Activated T-cell treated with anti-CD3 and anti-CD28 coated beads, Interleukin-2, amount 50 U/mL, for 4 hours (primary cell): ENCODE measurements at regions not wholly inside any gene's neighbourhood (a gene's known extent, or its start where the extent isn't known, plus 50 kb on each side); places are given as distances from the start of the nearest gene placed in this dataset.

Source experiments
- ATAC-seq, 2 donors: fragments of 200-7000 bp; cut with Tn5 transposase; one replicate each; pipeline ENCODE4 v1.10.0; 2021
- DNase-seq: peaks from one replicate; pipeline ENCODE4 v3.0.0-alpha.2; 2020
- H3K27me3 Mint-ChIP-seq: one replicate; pipeline ENCODE4 v1.8.0; 2021; ENCODE audit warnings: low read depth, mixed read lengths
- H3K36me3 Mint-ChIP-seq: one replicate; pipeline ENCODE4 v1.8.0; 2022; ENCODE audit warnings: mixed read lengths; ENCODE audit not compliant: insufficient read depth
- H3K4me1 Mint-ChIP-seq: one replicate; pipeline ENCODE4 v1.8.0; 2021; ENCODE audit warnings: low read depth, mixed read lengths
- H3K4me3 Mint-ChIP-seq: one replicate; pipeline ENCODE4 v1.8.0; 2021; ENCODE audit warnings: mild to moderate bottlenecking, moderate library complexity, mixed read lengths
- H3K9me3 Mint-ChIP-seq: one replicate; pipeline ENCODE4 v1.8.0; 2021; ENCODE audit warnings: mixed read lengths

GRCh38 chr6:14371530-14371929 is 254.0 kb downstream of the CD83 start:
- peaks cover 26% of the 10 kb centered on the region for H3K4me1 Mint-ChIP-seq
- H3K9me3 Mint-ChIP-seq, result no peaks in the 10 kb centered on the region
- H3K4me3 Mint-ChIP-seq, result peak overlapping the region; percentile 33
- no peak for DNase-seq
- no peaks in the 10 kb centered on the region for H3K36me3 Mint-ChIP-seq
- ATAC-seq, result peak; percentile 27 to 54
- no peaks in the 10 kb centered on the region for H3K27me3 Mint-ChIP-seq

- no peak overlapping the region for H3K4me3 Mint-ChIP-seq
- no peaks in the 10 kb centered on the region for H3K9me3 Mint-ChIP-seq
- no peaks in the 10 kb centered on the region for H3K36me3 Mint-ChIP-seq
- DNase-seq, result no peak
- peak; percentile 10 to 23 for ATAC-seq
- H3K27me3 Mint-ChIP-seq, result no peaks in the 10 kb centered on the region
- H3K4me1 Mint-ChIP-seq, result peaks cover 26% of the 10 kb centered on the region
Measured at GRCh38 chr6:14372734-14373489, 255.3 kb downstream of the CD83 start.

- Mint-ChIP-seq H3K9me3 (no peaks in the 10 kb centered on the region), H3K27me3 (no peaks in the 10 kb centered on the region), H3K4me1 (peaks cover 26% of the 10 kb centered on the region), H3K4me3 (no peak overlapping the region), H3K36me3 (no peaks in the 10 kb centered on the region)
- DNase-seq (no peak), ATAC-seq (no peak)
Measured at GRCh38 chr6:14373648-14374437, 256.3 kb downstream of the CD83 start.

- no peak for ATAC-seq
- Mint-ChIP-seq H3K4me1 (peaks cover 26% of the 10 kb centered on the region), H3K36me3 (no peaks in the 10 kb centered on the region), H3K27me3 (no peaks in the 10 kb centered on the region), H3K9me3 (no peaks in the 10 kb centered on the region), H3K4me3 (no peak overlapping the region)
- no peak for DNase-seq
Measured at GRCh38 chr6:14375930-14376329, 258.4 kb downstream of the CD83 start.

- H3K36me3 Mint-ChIP-seq, result no peaks in the 10 kb centered on the region
- no peak overlapping the region for H3K4me3 Mint-ChIP-seq
- no peaks in the 10 kb centered on the region for H3K9me3 Mint-ChIP-seq
- ATAC-seq (no peak), DNase-seq (no peak)
- H3K4me1 Mint-ChIP-seq, result peaks cover 12% of the 10 kb centered on the region
- H3K27me3 Mint-ChIP-seq, result peaks cover 2% of the 10 kb centered on the region
Measured at GRCh38 chr6:14379568-14379967, 262.0 kb downstream of the CD83 start.

GRCh38 chr6:14380086-14380820 is 262.7 kb downstream of the CD83 start:
- Mint-ChIP-seq H3K9me3 (no peaks in the 10 kb centered on the region), H3K27me3 (peaks cover 2% of the 10 kb centered on the region), H3K4me1 (peaks cover 12% of the 10 kb centered on the region), H3K4me3 (no peak overlapping the region), H3K36me3 (no peaks in the 10 kb centered on the region)
- DNase-seq (no peak), ATAC-seq (no peak)

- no peaks in the 10 kb centered on the region for H3K9me3 Mint-ChIP-seq
- H3K4me1 Mint-ChIP-seq, result peaks cover 9% of the 10 kb centered on the region
- no peaks in the 10 kb centered on the region for H3K36me3 Mint-ChIP-seq
- H3K4me3 Mint-ChIP-seq, result no peak overlapping the region
- H3K27me3 Mint-ChIP-seq, result peaks cover 2% of the 10 kb centered on the region
- no peak for DNase-seq
- no peak for ATAC-seq
Measured at GRCh38 chr6:14380901-14381828, 263.6 kb downstream of the CD83 start.

GRCh38 chr6:14381829-14382677 is 264.5 kb downstream of the CD83 start:
- H3K27me3 Mint-ChIP-seq, result peaks cover 2% of the 10 kb centered on the region
- DNase-seq (no peak), ATAC-seq (peak in 1 of 2 donors; percentile 40)
- no peaks in the 10 kb centered on the region for H3K9me3 Mint-ChIP-seq
- peaks cover 11% of the 10 kb centered on the region for H3K4me1 Mint-ChIP-seq
- no peak overlapping the region for H3K4me3 Mint-ChIP-seq
- H3K36me3 Mint-ChIP-seq, result no peaks in the 10 kb centered on the region

GRCh38 chr6:14382678-14383236 is 265.2 kb downstream of the CD83 start:
- H3K4me3 Mint-ChIP-seq, result no peak overlapping the region
- DNase-seq (no peak), ATAC-seq (no peak)
- H3K4me1 Mint-ChIP-seq, result peaks cover 11% of the 10 kb centered on the region
- H3K36me3 Mint-ChIP-seq, result no peaks in the 10 kb centered on the region
- H3K9me3 Mint-ChIP-seq, result no peaks in the 10 kb centered on the region
- H3K27me3 Mint-ChIP-seq, result peaks cover 2% of the 10 kb centered on the region

- Mint-ChIP-seq H3K27me3 (peaks cover 2% of the 10 kb centered on the region), H3K4me1 (peaks cover 11% of the 10 kb centered on the region), H3K4me3 (no peak overlapping the region), H3K9me3 (no peaks in the 10 kb centered on the region), H3K36me3 (no peaks in the 10 kb centered on the region)
- ATAC-seq, result no peak
- DNase-seq, result no peak
Measured at GRCh38 chr6:14383393-14384174, 266.0 kb downstream of the CD83 start.

GRCh38 chr6:14384175-14384949 is 266.8 kb downstream of the CD83 start:
- no peaks in the 10 kb centered on the region for H3K9me3 Mint-ChIP-seq

GRCh38 chr6:14386263-14386662 is 268.7 kb downstream of the CD83 start:
- Mint-ChIP-seq H3K36me3 (no peaks in the 10 kb centered on the region), H3K4me1 (peaks cover 11% of the 10 kb centered on the region), H3K4me3 (no peak overlapping the region), H3K27me3 (peaks cover 2% of the 10 kb centered on the region), H3K9me3 (no peaks in the 10 kb centered on the region)
- DNase-seq (no peak), ATAC-seq (no peak)

More at GRCh38 chr6:14384175-14384949, 266.8 kb downstream of the CD83 start:
- no peak for DNase-seq
- Mint-ChIP-seq H3K4me3 (no peak overlapping the region), H3K36me3 (no peaks in the 10 kb centered on the region), H3K27me3 (peaks cover 2% of the 10 kb centered on the region), H3K4me1 (peaks cover 11% of the 10 kb centered on the region)
- no peak for ATAC-seq
